Activated T-helper 1 cell treated with anti-CD3 and anti-CD28 coated beads, Interleukin-12 subunit alpha, Interleukin-12 subunit beta, Interleukin-2, Interleukin-4 antibody, amounts not matched to agents 30 ng/mL and 10 ng/mL and 1 ng/mL, durations not matched to agents 14 hours and 24 hours and 36 hours (primary cell): ENCODE measurements at regions not wholly inside any gene's neighbourhood (a gene's known extent, or its start where the extent isn't known, plus 50 kb on each side); places are given as distances from the start of the nearest gene placed in this dataset.

Experiments used
- DNase-seq: peaks from one replicate; pipeline ENCODE4 v3.0.0; 2021; ENCODE audit warnings: low spot score
- H3K27ac Mint-ChIP-seq: one replicate; pipeline ENCODE4 v1.8.0; 2021; ENCODE audit warnings: mild to moderate bottlenecking, mixed read lengths
- H3K27me3 Mint-ChIP-seq: one replicate; pipeline ENCODE4 v1.8.0; 2022; ENCODE audit warnings: mild to moderate bottlenecking, moderate library complexity, mixed read lengths; ENCODE audit not compliant: insufficient read depth
- H3K36me3 Mint-ChIP-seq: one replicate; pipeline ENCODE4 v1.8.0; 2021; ENCODE audit warnings: low read depth, mixed read lengths
- H3K4me1 Mint-ChIP-seq: one replicate; pipeline ENCODE4 v1.8.0; 2021; ENCODE audit warnings: low read depth, mixed read lengths
- H3K4me3 Mint-ChIP-seq: one replicate; pipeline ENCODE4 v1.8.0; 2021; ENCODE audit warnings: mild to moderate bottlenecking, moderate library complexity, mixed read lengths
- H3K9me3 Mint-ChIP-seq: one replicate; pipeline ENCODE4 v1.8.0; 2021; ENCODE audit warnings: mixed read lengths
- intact Hi-C: fragments of 100-400 bp; cut with micrococcal nuclease; formaldehyde crosslinking; loops from one replicate; pipeline ENCODE4 v1.15.1; 2024

- no peaks in the 10 kb centered on the region for H3K36me3 Mint-ChIP-seq
- no peaks in the 10 kb centered on the region for H3K4me1 Mint-ChIP-seq
- no peak overlapping the region for H3K27ac Mint-ChIP-seq
- H3K4me3 Mint-ChIP-seq: no peak overlapping the region
- no peaks in the 10 kb centered on the region for H3K27me3 Mint-ChIP-seq
- H3K9me3 Mint-ChIP-seq: no peaks in the 10 kb centered on the region
- intact Hi-C loops: no loop called here
- no peak for DNase-seq
Observed at GRCh38 chr5:123808461-123809380, 296.7 kb downstream of the CSNK1G3 start.

- H3K27ac Mint-ChIP-seq: no peak overlapping the region
- H3K4me1 Mint-ChIP-seq: no peaks in the 10 kb centered on the region
- intact Hi-C loops: no loop called here
- H3K27me3 Mint-ChIP-seq: no peaks in the 10 kb centered on the region
- no peaks in the 10 kb centered on the region for H3K9me3 Mint-ChIP-seq
- no peak overlapping the region for H3K4me3 Mint-ChIP-seq
- no peak for DNase-seq
- H3K36me3 Mint-ChIP-seq: no peaks in the 10 kb centered on the region
Observed at GRCh38 chr5:123807177-123807945, 295.4 kb downstream of the CSNK1G3 start.

DNA sequence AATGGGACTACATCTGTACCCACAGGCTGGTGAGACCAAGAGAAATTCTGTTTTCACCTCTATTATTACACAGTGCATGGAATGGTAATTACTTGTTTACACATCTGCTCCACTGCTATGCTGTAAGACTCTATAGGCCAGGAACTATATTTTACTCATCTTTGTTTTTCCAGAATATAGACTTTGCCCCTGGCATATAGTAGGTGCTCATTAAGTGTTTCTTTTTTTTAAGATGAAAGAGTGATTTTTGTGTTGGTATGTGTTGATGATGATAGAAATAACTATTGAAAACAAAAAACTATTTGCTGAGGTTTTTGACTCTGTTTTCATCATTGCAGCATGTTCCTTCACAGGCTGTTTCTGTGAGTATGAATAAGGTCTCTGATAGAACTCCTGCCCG, 294.7 kb downstream of the CSNK1G3 start:
- DNase-seq: no peak
- Mint-ChIP-seq H3K4me1 (no peaks in the 10 kb centered on the region), H3K36me3 (no peaks in the 10 kb centered on the region), H3K27ac (no peak overlapping the region), H3K4me3 (no peak overlapping the region), H3K27me3 (no peaks in the 10 kb centered on the region), H3K9me3 (no peaks in the 10 kb centered on the region)
- intact Hi-C loops: no loop called here

- Mint-ChIP-seq H3K9me3 (no peaks in the 10 kb centered on the region), H3K27ac (no peak overlapping the region), H3K36me3 (no peaks in the 10 kb centered on the region), H3K4me3 (no peak overlapping the region), H3K27me3 (no peaks in the 10 kb centered on the region), H3K4me1 (no peaks in the 10 kb centered on the region)
- intact Hi-C loops: no loop called here
- no peak for DNase-seq
Observed at GRCh38 chr5:123805300-123805699, 293.3 kb downstream of the CSNK1G3 start.

DNA sequence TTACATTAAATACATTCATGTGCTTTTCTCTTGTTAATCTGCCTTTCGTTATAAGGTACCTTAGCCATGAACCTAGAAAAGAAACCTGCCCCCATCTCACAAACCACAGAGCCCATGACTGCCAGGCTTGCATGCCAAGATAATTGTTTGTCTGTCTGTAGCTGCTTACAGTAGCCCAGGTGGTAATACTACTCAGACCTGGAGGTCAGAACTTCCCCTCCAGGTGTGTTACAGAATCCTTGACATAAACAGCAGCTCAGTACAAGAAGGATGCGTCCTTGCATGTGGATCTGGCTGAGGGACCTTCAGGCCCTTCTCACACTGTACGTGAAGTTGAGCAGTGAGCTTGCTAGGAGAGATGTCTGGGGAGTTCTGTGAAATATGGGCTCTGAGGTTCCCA, 291.4 kb downstream of the CSNK1G3 start:
- Mint-ChIP-seq H3K9me3 (no peaks in the 10 kb centered on the region), H3K27ac (no peak overlapping the region), H3K4me1 (no peaks in the 10 kb centered on the region), H3K4me3 (no peak overlapping the region), H3K27me3 (no peaks in the 10 kb centered on the region), H3K36me3 (no peaks in the 10 kb centered on the region)
- DNase-seq: no peak
- intact Hi-C loops: no loop called here

DNA sequence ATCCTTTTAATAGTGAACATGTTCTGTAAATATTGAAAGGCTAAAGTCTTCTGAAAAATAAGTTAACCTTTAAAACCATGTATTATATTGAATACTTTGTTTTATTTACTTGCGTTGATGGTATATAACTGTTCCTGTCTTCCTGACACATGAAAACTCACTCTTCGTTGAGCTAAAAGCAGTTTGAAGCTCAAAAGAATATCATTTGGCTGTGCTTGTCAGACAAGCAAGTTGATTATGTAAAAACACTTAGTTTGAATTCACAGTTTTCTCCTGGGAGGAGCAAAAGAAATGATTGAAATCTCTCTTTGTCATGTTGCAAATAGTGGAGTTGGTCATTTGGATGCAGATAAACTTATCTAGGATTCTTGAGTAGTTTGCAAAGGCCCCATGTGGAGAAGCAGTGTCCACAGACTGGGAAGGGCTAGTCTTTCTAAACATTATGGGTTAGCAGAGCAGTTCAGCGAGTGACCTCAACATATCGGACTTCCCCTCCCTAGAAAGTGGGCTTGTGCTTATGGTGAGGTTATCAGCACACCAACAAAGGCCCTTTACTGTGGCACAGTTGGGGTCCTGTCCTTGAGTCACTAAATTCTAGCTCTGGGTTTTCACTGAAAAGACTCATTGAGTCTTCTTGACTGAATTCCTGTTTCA, 290.4 kb downstream of the CSNK1G3 start:
- intact Hi-C loops: no loop called here
- no peaks in the 10 kb centered on the region for H3K36me3 Mint-ChIP-seq

DNA sequence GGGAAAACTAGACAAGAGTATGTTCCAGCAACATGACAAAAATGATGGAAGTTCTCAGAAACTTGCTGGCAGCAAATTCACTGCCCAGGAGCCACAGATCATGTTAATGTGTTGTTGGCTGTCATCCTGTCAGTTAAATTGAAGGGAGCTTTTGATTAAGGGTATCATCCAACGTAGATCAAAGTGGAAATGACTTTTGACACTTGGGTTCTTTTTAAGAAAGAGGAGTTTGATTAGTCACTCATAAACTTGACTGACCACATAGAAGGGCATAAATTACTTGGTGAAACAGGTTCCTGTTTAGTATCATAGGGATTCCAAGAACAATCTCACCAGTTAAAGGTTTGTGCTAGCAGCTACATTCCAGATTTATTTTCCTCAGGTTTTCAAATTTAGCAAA, 288.7 kb downstream of the CSNK1G3 start:
- Mint-ChIP-seq H3K9me3 (peaks cover 3% of the 10 kb centered on the region), H3K27ac (no peak overlapping the region), H3K27me3 (no peaks in the 10 kb centered on the region), H3K4me3 (no peak overlapping the region), H3K4me1 (no peaks in the 10 kb centered on the region), H3K36me3 (no peaks in the 10 kb centered on the region)
- no peak for DNase-seq
- intact Hi-C loops: no loop called here

More for the DNA sequence above, 290.4 kb downstream of the CSNK1G3 start:
- Mint-ChIP-seq H3K4me1 (no peaks in the 10 kb centered on the region), H3K9me3 (no peaks in the 10 kb centered on the region), H3K4me3 (no peak overlapping the region), H3K27ac (no peak overlapping the region), H3K27me3 (no peaks in the 10 kb centered on the region)
- DNase-seq: no peak

- Mint-ChIP-seq H3K36me3 (no peaks in the 10 kb centered on the region), H3K27me3 (no peaks in the 10 kb centered on the region), H3K4me3 (no peak overlapping the region), H3K9me3 (peaks cover 3% of the 10 kb centered on the region), H3K4me1 (no peaks in the 10 kb centered on the region), H3K27ac (no peak overlapping the region)
- DNase-seq: no peak
- intact Hi-C loops: no loop called here
Observed at GRCh38 chr5:123795688-123796087, 283.7 kb downstream of the CSNK1G3 start.

- no peak overlapping the region for H3K27ac Mint-ChIP-seq
- intact Hi-C loops: no loop called here
- H3K9me3 Mint-ChIP-seq: no peaks in the 10 kb centered on the region
- no peaks in the 10 kb centered on the region for H3K36me3 Mint-ChIP-seq
- H3K4me1 Mint-ChIP-seq: no peaks in the 10 kb centered on the region
- H3K4me3 Mint-ChIP-seq: no peak overlapping the region
- no peaks in the 10 kb centered on the region for H3K27me3 Mint-ChIP-seq
- no peak for DNase-seq
Observed at GRCh38 chr5:123790226-123790625, 278.2 kb downstream of the CSNK1G3 start.

GRCh38 chr5:123787635-123788034, 275.7 kb downstream of the CSNK1G3 start:
- no peaks in the 10 kb centered on the region for H3K27me3 Mint-ChIP-seq
- no peaks in the 10 kb centered on the region for H3K36me3 Mint-ChIP-seq
- no peaks in the 10 kb centered on the region for H3K9me3 Mint-ChIP-seq
- intact Hi-C loops: no loop called here
- H3K4me3 Mint-ChIP-seq: no peak overlapping the region
- no peak overlapping the region for H3K27ac Mint-ChIP-seq
- H3K4me1 Mint-ChIP-seq: no peaks in the 10 kb centered on the region
- no peak for DNase-seq

DNA sequence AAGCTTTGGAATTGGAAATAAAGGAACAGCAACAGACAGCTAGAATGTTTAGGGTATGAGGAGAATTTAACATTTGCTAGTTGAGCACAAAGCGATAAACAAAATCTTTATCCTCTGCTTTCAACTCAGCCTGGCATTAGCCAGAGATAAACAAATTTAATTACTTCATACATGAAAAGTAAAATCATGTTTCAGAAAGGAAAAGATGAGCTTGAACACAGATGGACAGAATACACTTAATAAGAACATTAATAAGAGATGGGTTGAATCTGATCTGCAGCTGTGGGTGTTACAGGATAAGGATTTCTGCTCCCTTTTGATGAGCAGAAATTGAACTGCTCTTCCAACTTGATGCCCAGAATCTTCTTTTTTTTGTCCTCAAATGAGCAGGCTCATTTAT, 275.2 kb downstream of the CSNK1G3 start:
- Mint-ChIP-seq H3K27ac (no peak overlapping the region), H3K27me3 (no peaks in the 10 kb centered on the region), H3K4me1 (no peaks in the 10 kb centered on the region), H3K36me3 (no peaks in the 10 kb centered on the region), H3K4me3 (no peak overlapping the region), H3K9me3 (no peaks in the 10 kb centered on the region)
- DNase-seq: no peak
- intact Hi-C loops: no loop called here

DNA sequence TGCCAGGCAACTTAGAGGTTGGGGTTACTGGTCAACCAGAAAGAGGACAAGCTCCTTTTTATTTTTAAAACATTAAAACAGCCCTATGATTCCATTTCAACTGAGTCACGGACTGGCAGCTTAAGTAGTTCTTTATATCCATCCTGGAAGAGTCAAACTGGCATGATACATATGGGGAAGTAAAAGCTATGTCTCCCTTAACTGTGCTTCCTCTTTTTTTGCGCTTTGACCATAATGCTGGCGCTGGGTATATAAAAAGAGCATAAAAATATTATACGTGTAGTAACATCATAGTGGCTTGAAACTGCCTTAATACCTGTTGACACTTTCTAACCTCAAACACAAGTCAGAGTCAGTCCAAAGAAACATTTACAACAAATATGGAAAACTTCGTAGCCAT, 274.4 kb downstream of the CSNK1G3 start:
- Mint-ChIP-seq H3K27ac (no peak overlapping the region), H3K9me3 (no peaks in the 10 kb centered on the region), H3K4me3 (no peak overlapping the region), H3K4me1 (no peaks in the 10 kb centered on the region), H3K36me3 (no peaks in the 10 kb centered on the region), H3K27me3 (no peaks in the 10 kb centered on the region)
- intact Hi-C loops: no loop called here
- DNase-seq: no peak
